SK-N-SH (cell line): ENCODE measurements at regions not wholly inside any gene's neighbourhood (a gene's known extent, or its start where the extent isn't known, plus 50 kb on each side); places are given as distances from the start of the nearest gene placed in this dataset.

Experiments
- CTCF ChIA-PET: fragments of 300-600, 350-600 bp; formaldehyde crosslinking; extraction: SDS; loops from one replicate; lab custom pipeline; 2021; lab: Yijun Ruan, JAX
- POLR2A ChIA-PET: fragments of 350-600 bp; sonication (Branson Sonifier 250); formaldehyde crosslinking; extraction: SDS; loops from one replicate; lab custom pipeline; 2020; ENCODE audit warnings: antibody characterized with exemption, inconsistent platforms; lab: Yijun Ruan, JAX
- DNase-seq: peaks from one replicate; pipeline ENCODE4 v3.0.0; 2012
- H2AFZ ChIP-seq: fragments of 200-600 bp; sonication (generic); 2 replicates; pipeline ENCODE4 v1.8.1; 2016; ENCODE audit warnings: antibody characterized with exemption, mild to moderate bottlenecking, low read depth
- H3F3A ChIP-seq: fragments of 200-600 bp; sonication (generic); replicated peaks from 2 replicates; pipeline ENCODE3; 2016; ENCODE audit warnings: antibody characterized with exemption, mild to moderate bottlenecking; ENCODE audit not compliant: insufficient read depth
- H3K27ac ChIP-seq, 2 experiments: fragments of 200-500 bp in 1 of 2; fragments of 200-600 bp in 1 of 2; sonication (Bioruptor generic) in 1 of 2; sonication (generic), shearing (Covaris generic) in 1 of 2; 2 replicates each; pipeline versions ENCODE4 v1.5.1 to v1.6.1; 2014 to 2016; ENCODE audit warnings: low read depth in 2 of 2, inconsistent platforms in 1 of 2, low read length in 1 of 2, mild to moderate bottlenecking in 1 of 2, mixed read lengths in 1 of 2
- H3K27me3 ChIP-seq: fragments of 200-600 bp; sonication (generic), shearing (Covaris generic); 2 replicates; pipeline ENCODE4 v1.6.1; 2016; ENCODE audit warnings: mixed run types; ENCODE audit not compliant: insufficient read depth
- H3K36me3 ChIP-seq, 2 experiments: fragments of 200-500 bp in 1 of 2; fragments of 200-600 bp in 1 of 2; sonication (Bioruptor generic) in 1 of 2; sonication (generic) in 1 of 2; replicated peaks in 1 of 2; 2 replicates each; pipeline versions ENCODE3 to v1.5.1; 2014 to 2016; ENCODE audit warnings: low read length in 1 of 2, mild to moderate bottlenecking in 1 of 2; ENCODE audit not compliant: insufficient read depth in 2 of 2, control insufficient read depth in 1 of 2
- H3K4me1 ChIP-seq, 2 experiments: fragments of 200-500 bp in 1 of 2; fragments of 200-600 bp in 1 of 2; sonication (Bioruptor generic) in 1 of 2; sonication (generic), shearing (Covaris generic) in 1 of 2; 2 replicates each; pipeline versions ENCODE4 v1.5.1 to v1.6.1; 2014 to 2016; ENCODE audit warnings: low read depth in 1 of 2, low read length in 1 of 2, mixed run types in 1 of 2; ENCODE audit not compliant: insufficient read depth in 2 of 2, control insufficient read depth in 1 of 2
- H3K4me2 ChIP-seq: fragments of 200-600 bp; sonication (generic), shearing (Covaris generic); 2 replicates; pipeline ENCODE4 v1.6.1; 2017; ENCODE audit warnings: mixed run types
- H3K4me3 ChIP-seq, 2 experiments: fragments of 200-500 bp in 1 of 2; fragments of 200-600 bp in 1 of 2; sonication (Bioruptor generic) in 1 of 2; sonication (generic), shearing (Covaris generic) in 1 of 2; 2 replicates each; pipeline versions ENCODE4 v1.5.1 to v1.8.1; 2014 to 2016; ENCODE audit warnings: low read depth in 2 of 2, inconsistent platforms in 1 of 2, low read length in 1 of 2, mild to moderate bottlenecking in 1 of 2, mixed read lengths in 1 of 2, moderate library complexity in 1 of 2
- H3K79me2 ChIP-seq: fragments of 200-600 bp; sonication (generic); 2 replicates; pipeline ENCODE4 v1.8.1; 2017; ENCODE audit warnings: mild to moderate bottlenecking; ENCODE audit not compliant: insufficient read depth
- H3K9ac ChIP-seq: fragments of 200-600 bp; sonication (generic); 2 replicates; pipeline ENCODE4 v1.6.1; 2017; ENCODE audit warnings: mixed run types
- H3K9me2 ChIP-seq: fragments of 200-600 bp; sonication (generic); 2 replicates; pipeline ENCODE4 v1.6.1; 2017; ENCODE audit warnings: mixed run types
- H3K9me3 ChIP-seq: fragments of 200-600 bp; sonication (generic); 2 replicates; pipeline ENCODE4 v1.6.1; 2017; ENCODE audit warnings: mixed run types, mild to moderate bottlenecking, moderate library complexity
- H4K20me1 ChIP-seq: fragments of 200-600 bp; sonication (generic); 2 replicates; pipeline ENCODE4 v1.6.1; 2017; ENCODE audit warnings: mild to moderate bottlenecking, mixed run types; ENCODE audit not compliant: insufficient read depth
- ELF1 ChIP-seq: IDR thresholded peaks from 2 replicates; pipeline ENCODE4 v1.4.0; 2012
- EP300 ChIP-seq, 2 experiments: IDR thresholded peaks; 2 replicates each; pipeline versions ENCODE4 v1.4.0 to v1.6.1; 2012; ENCODE audit warnings: borderline replicate concordance in 1 of 2, low read depth in 1 of 2, low read length in 1 of 2
- EZH2phosphoT487 ChIP-seq: fragments of 200-600 bp; sonication (generic); IDR thresholded peaks from 2 replicates; pipeline ENCODE4 v1.6.1; 2017; ENCODE audit warnings: low read depth, mixed run types, mild to moderate bottlenecking, antibody characterized with exemption, moderate library complexity, borderline replicate concordance
- FOSL2 ChIP-seq: IDR thresholded peaks from 2 replicates; pipeline ENCODE4 v1.4.0; 2012; ENCODE audit warnings: low read depth, mild to moderate bottlenecking, moderate library complexity, borderline replicate concordance
- GABPA ChIP-seq: IDR thresholded peaks from 2 replicates; pipeline ENCODE4 v1.4.0; 2012; ENCODE audit warnings: low read depth, mild to moderate bottlenecking
- JUND ChIP-seq: IDR thresholded peaks from 2 replicates; pipeline ENCODE4 v1.4.0; 2012
- MEF2A ChIP-seq: IDR thresholded peaks from 2 replicates; pipeline ENCODE4 v1.4.0; 2012; ENCODE audit warnings: low read depth, borderline replicate concordance
- NRF1 ChIP-seq: IDR thresholded peaks from 2 replicates; pipeline ENCODE4 v1.6.1; 2012; ENCODE audit warnings: low read depth, mild to moderate bottlenecking, low read length
- POLR2AphosphoS5 ChIP-seq: IDR thresholded peaks from 2 replicates; pipeline ENCODE4 v1.6.1; 2012; ENCODE audit warnings: low read depth, low read length
- RAD21 ChIP-seq: IDR thresholded peaks from 2 replicates; pipeline ENCODE4 v1.6.1; 2012; ENCODE audit warnings: mild to moderate bottlenecking, low read length
- SIN3A ChIP-seq: IDR thresholded peaks from 2 replicates; pipeline ENCODE4 v1.6.1; 2012; ENCODE audit warnings: low read depth, mild to moderate bottlenecking, low read length, moderate library complexity, borderline replicate concordance
- SMC3 ChIP-seq: IDR thresholded peaks from 2 replicates; pipeline ENCODE4 v1.6.1; 2012; ENCODE audit warnings: low read depth, low read length, improper control_type of control experiment
- TAF1 ChIP-seq: IDR thresholded peaks from 2 replicates; pipeline ENCODE4 v1.6.1; 2012; ENCODE audit warnings: low read depth, mild to moderate bottlenecking, low read length, moderate library complexity, borderline replicate concordance
- YY1 ChIP-seq: IDR thresholded peaks from 2 replicates; pipeline ENCODE4 v1.4.0; 2012; ENCODE audit warnings: low read depth, mild to moderate bottlenecking
- WGBS: methylation state at CpG from one replicate; pipeline ENCODE4 v1.1.6; 2017; ENCODE audit warnings: low lambda C conversion rate; 5-methylcytosine and 5-hydroxymethylcytosine counted together
- TF ChIP-seq, protein P1 (sequence below): IDR thresholded peaks from 2 replicates; pipeline ENCODE4; 2012
- TF ChIP-seq, protein P2 (sequence below): fragments of 200-600 bp; sonication (generic); IDR thresholded peaks from 2 replicates; pipeline ENCODE4 v1.6.1; 2017; ENCODE audit warnings: antibody characterized with exemption, mild to moderate bottlenecking, moderate library complexity

DNA sequence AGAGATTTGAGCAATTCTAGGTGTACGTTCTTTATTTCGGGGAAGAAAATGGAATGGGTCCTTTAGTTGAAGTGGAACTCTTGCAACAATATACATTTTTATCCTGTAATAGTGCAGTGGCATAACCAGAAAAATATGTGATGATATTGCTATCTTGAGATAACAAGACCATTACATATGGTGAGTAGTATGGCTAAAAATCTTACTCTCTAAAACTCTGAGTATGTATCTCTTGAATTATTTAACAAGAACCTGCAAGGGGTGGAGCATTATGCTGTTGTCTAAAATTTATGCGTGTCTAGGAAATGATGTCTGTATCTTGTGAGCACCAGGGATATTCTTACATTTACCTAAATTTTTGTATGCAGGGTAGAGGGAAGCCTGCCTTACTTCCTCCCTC, 68.4 kb upstream of the SLC4A10 start:
- H4K20me1 ChIP-seq: no peaks in the 10 kb centered on the region
- H3K79me2 ChIP-seq: no peaks in the 10 kb centered on the region
- WGBS: 35% methylated on average over 3 of the region's 3 CpGs
- H3K4me3 ChIP-seq: no peak overlapping the region
- H3K27me3 ChIP-seq: no peaks in the 10 kb centered on the region
- ChIA-PET CTCF (interaction anchor here (0.8 to 1.4 kb wide), 2 partner anchors 31 to 305 kb away, joined by 3 read pairs; no protein-coding TSS in a partner anchor), POLR2A (no interaction called here)
- no peak for DNase-seq
- H3K27ac ChIP-seq: no peak overlapping the region
- no peaks in the 10 kb centered on the region for H3F3A ChIP-seq
- no peak overlapping the region for H2AFZ ChIP-seq
- H3K9me2 ChIP-seq: no peaks in the 10 kb centered on the region
- no peaks in the 10 kb centered on the region for H3K4me1 ChIP-seq
- no peak overlapping the region for H3K4me2 ChIP-seq
- H3K9ac ChIP-seq: no peak overlapping the region
- TF ChIP-seq, protein P1, sequence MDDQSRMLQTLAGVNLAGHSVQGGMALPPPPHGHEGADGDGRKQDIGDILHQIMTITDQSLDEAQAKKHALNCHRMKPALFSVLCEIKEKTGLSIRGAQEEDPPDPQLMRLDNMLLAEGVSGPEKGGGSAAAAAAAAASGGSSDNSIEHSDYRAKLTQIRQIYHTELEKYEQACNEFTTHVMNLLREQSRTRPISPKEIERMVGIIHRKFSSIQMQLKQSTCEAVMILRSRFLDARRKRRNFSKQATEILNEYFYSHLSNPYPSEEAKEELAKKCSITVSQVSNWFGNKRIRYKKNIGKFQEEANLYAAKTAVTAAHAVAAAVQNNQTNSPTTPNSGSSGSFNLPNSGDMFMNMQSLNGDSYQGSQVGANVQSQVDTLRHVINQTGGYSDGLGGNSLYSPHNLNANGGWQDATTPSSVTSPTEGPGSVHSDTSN: no peak
- TF ChIP-seq EZH2phosphoT487 (no peak), EP300 (IDR thresholded peaks at IDR 0.05; ENCODE audit: borderline replicate concordance in 1 of 2, low read depth in 1 of 2, low read length in 1 of 2) (no peak), FOSL2 (no peak), SIN3A (no peak), MEF2A (no peak), SMC3 (no peak), NRF1 (no peak), YY1 (no peak), JUND (no peak), ELF1 (no peak), GABPA (no peak), POLR2AphosphoS5 (no peak)
- TF ChIP-seq, protein P2, sequence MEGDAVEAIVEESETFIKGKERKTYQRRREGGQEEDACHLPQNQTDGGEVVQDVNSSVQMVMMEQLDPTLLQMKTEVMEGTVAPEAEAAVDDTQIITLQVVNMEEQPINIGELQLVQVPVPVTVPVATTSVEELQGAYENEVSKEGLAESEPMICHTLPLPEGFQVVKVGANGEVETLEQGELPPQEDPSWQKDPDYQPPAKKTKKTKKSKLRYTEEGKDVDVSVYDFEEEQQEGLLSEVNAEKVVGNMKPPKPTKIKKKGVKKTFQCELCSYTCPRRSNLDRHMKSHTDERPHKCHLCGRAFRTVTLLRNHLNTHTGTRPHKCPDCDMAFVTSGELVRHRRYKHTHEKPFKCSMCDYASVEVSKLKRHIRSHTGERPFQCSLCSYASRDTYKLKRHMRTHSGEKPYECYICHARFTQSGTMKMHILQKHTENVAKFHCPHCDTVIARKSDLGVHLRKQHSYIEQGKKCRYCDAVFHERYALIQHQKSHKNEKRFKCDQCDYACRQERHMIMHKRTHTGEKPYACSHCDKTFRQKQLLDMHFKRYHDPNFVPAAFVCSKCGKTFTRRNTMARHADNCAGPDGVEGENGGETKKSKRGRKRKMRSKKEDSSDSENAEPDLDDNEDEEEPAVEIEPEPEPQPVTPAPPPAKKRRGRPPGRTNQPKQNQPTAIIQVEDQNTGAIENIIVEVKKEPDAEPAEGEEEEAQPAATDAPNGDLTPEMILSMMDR: no peak
- H3K36me3 ChIP-seq: no peaks in the 10 kb centered on the region
- no peaks in the 10 kb centered on the region for H3K9me3 ChIP-seq

DNA sequence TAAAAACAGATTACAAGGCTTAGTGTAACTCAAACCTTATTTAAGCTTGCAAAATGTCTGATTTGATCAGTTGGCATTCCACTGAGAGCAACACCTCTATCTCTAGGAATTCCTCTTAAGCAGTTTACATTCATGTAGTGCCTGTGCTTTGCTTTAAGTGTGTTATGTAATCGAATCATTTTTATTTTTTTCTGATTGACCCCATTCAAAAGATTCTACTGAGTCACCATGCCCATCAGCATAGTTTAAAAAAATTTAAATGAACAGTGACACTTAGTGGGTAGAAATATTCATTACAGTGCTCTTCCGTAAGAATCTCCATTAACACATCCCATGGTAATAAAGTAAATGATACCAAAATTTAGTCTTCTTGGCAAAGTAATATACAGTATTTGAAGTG, 67.8 kb upstream of the SLC4A10 start:
- Histone ChIP-seq H3F3A (no peaks in the 10 kb centered on the region), H3K4me3 (no peak overlapping the region), H3K9ac (no peak overlapping the region), H4K20me1 (no peaks in the 10 kb centered on the region), H3K36me3 (no peaks in the 10 kb centered on the region), H3K27me3 (no peaks in the 10 kb centered on the region), H3K79me2 (no peaks in the 10 kb centered on the region), H3K27ac (no peak overlapping the region), H2AFZ (no peak overlapping the region), H3K9me3 (no peaks in the 10 kb centered on the region), H3K4me2 (no peak overlapping the region), H3K4me1 (no peaks in the 10 kb centered on the region), H3K9me2 (no peaks in the 10 kb centered on the region)
- ChIA-PET POLR2A (no interaction called here), CTCF (interaction anchor here (0.8 to 1.4 kb wide), 2 partner anchors 30 to 306 kb away, joined by 3 read pairs; no protein-coding TSS in a partner anchor)
- TF ChIP-seq YY1 (no peak), NRF1 (no peak), GABPA (no peak), TAF1 (no peak), RAD21 (peak; percentile 6; the same call in 1 of the 2 replicates)
- TF ChIP-seq, protein P2: peak; percentile 23; the same call in 1 of the 2 replicates
- WGBS: 3% methylated on average over 2 of the region's 2 CpGs
- no peak for DNase-seq
